Osteocyte (in vitro differentiated cells): ENCODE measurements at regions not wholly inside any gene's neighbourhood (a gene's known extent, or its start where the extent isn't known, plus 50 kb on each side); places are given as distances from the start of the nearest gene placed in this dataset.

Experiments used
- DNase-seq: peaks from one replicate; pipeline ENCODE4 v3.0.0; 2021; ENCODE audit warnings: mixed read lengths; ENCODE audit not compliant: unreplicated experiment; ENCODE audit errors: extremely low spot score
- H3K27ac Mint-ChIP-seq: one replicate; pipeline ENCODE4 v1.8.0; 2021; ENCODE audit warnings: mild to moderate bottlenecking, mixed read lengths; ENCODE audit not compliant: unreplicated experiment
- H3K27me3 Mint-ChIP-seq: one replicate; pipeline ENCODE4 v1.8.0; 2021; ENCODE audit warnings: mixed read lengths; ENCODE audit not compliant: unreplicated experiment
- H3K36me3 Mint-ChIP-seq: one replicate; pipeline ENCODE4 v1.8.0; 2021; ENCODE audit warnings: mixed read lengths; ENCODE audit not compliant: unreplicated experiment
- H3K4me1 Mint-ChIP-seq: one replicate; pipeline ENCODE4 v1.8.0; 2021; ENCODE audit warnings: mixed read lengths; ENCODE audit not compliant: unreplicated experiment
- H3K4me3 Mint-ChIP-seq: one replicate; pipeline ENCODE4 v1.8.0; 2021; ENCODE audit warnings: mild to moderate bottlenecking, moderate library complexity, mixed read lengths; ENCODE audit not compliant: unreplicated experiment
- H3K9me3 Mint-ChIP-seq: one replicate; pipeline ENCODE4 v1.8.0; 2021; ENCODE audit warnings: mixed read lengths; ENCODE audit not compliant: unreplicated experiment
- CTCF ChIP-seq: fragments of 200-600 bp; sonication (generic); IDR thresholded peaks from 2 replicates; pipeline ENCODE4 v1.5.0; 2021; ENCODE audit warnings: antibody characterized with exemption, mild to moderate bottlenecking, moderate library complexity

- H3K4me3 Mint-ChIP-seq = no peak overlapping the region
These were observed 51.6 kb upstream of the CHD6 start for GRCh38 chr20:41669708-41670263.

GRCh38 chr20:41668057-41668749, 50.0 kb upstream of the CHD6 start:
- no peak for DNase-seq
- H3K4me3 Mint-ChIP-seq = no peak overlapping the region
- H3K9me3 Mint-ChIP-seq = no peaks in the 10 kb centered on the region
- no peak for TF ChIP-seq CTCF
- H3K27me3 Mint-ChIP-seq = peaks cover 24% of the 10 kb centered on the region
- H3K27ac Mint-ChIP-seq = no peak overlapping the region
- no peaks in the 10 kb centered on the region for H3K36me3 Mint-ChIP-seq
- H3K4me1 Mint-ChIP-seq = no peaks in the 10 kb centered on the region

More at GRCh38 chr20:41669708-41670263, 51.6 kb upstream of the CHD6 start:
- Mint-ChIP-seq H3K36me3 (no peaks in the 10 kb centered on the region), H3K9me3 (no peaks in the 10 kb centered on the region), H3K4me1 (no peaks in the 10 kb centered on the region), H3K27ac (no peak overlapping the region), H3K27me3 (peaks cover 27% of the 10 kb centered on the region)
- no peak for TF ChIP-seq CTCF
- DNase-seq = peak; percentile 42
